HCT116 (cell line): ENCODE measurements at regions not wholly inside any gene's neighbourhood (a gene's known extent, or its start where the extent isn't known, plus 50 kb on each side); places are given as distances from the start of the nearest gene placed in this dataset.

Source experiments
- ATAC-seq: fragments of 200-7000 bp; cut with Tn5 transposase; 2 replicates; pipeline ENCODE4 v1.9.1; 2020; ENCODE audit warnings: mild to moderate bottlenecking, moderate library complexity
- BruUV-seq: library from RNA; stranded (reverse); fragments of 400-500 nt; replicated peaks from 2 replicates; lab custom pipeline; 2021; lab: Mats Ljungman, UMichigan
- CTCF ChIA-PET: fragments of 300-600 bp; sonication (Branson Sonifier 250); formaldehyde crosslinking; loops from one replicate; lab custom pipeline; 2021; ENCODE audit warnings: antibody characterized with exemption; lab: Charles Lee
- POLR2A ChIA-PET: fragments of 300-600, 350-600 bp; sonication (Branson Sonifier 250); formaldehyde crosslinking; loops from one replicate; lab custom pipeline; 2021; ENCODE audit warnings: antibody characterized with exemption; lab: Charles Lee
- RAD21 ChIA-PET, 2 experiments: fragments of 300-600 bp; sonication (Branson Sonifier 250); formaldehyde crosslinking; loops; one replicate each; lab custom pipeline; 2023; ENCODE audit warnings: low total read pairs in 2 of 2; ENCODE audit not compliant: uncharacterized antibody in 2 of 2, unreplicated experiment in 2 of 2, low non-redundant PET in 1 of 2; lab: Charles Lee
- DNase-seq: peaks from one replicate; pipeline ENCODE4 v3.0.0-alpha.2; 2010; ENCODE audit warnings: low read depth, low spot score
- H2AFZ ChIP-seq: fragments of 200-600 bp; shearing (Covaris generic), sonication (generic); 2 replicates; pipeline ENCODE4 v1.6.1; 2017; ENCODE audit warnings: low read depth, mixed run types, mixed read lengths, antibody characterized with exemption, low read length; ENCODE audit not compliant: poor library complexity, severe bottlenecking
- H3K27ac ChIP-seq: 2 replicates; pipeline ENCODE4 v1.5.1; 2012; ENCODE audit warnings: low read depth, low read length
- H3K27me3 ChIP-seq: fragments of 200-600 bp; sonication (generic); 2 replicates; pipeline ENCODE4 v1.6.1; 2016; ENCODE audit warnings: mixed run types, low read length, mixed read lengths; ENCODE audit not compliant: insufficient read depth
- H3K36me3 ChIP-seq, 2 experiments: fragments of 200-500 bp in 1 of 2; fragments of 200-600 bp in 1 of 2; sonication (Bioruptor generic) in 1 of 2; sonication (generic) in 1 of 2; 2 replicates each; pipeline versions ENCODE4 v1.5.1 to v1.6.1; 2014 to 2016; ENCODE audit warnings: low read length in 2 of 2, inconsistent platforms in 1 of 2, mixed read lengths in 1 of 2, mixed run types in 1 of 2; ENCODE audit not compliant: insufficient read depth in 2 of 2, control insufficient read depth in 1 of 2
- H3K4me1 ChIP-seq, 2 experiments: fragments of 200-600 bp in 1 of 2; sonication (generic) in 1 of 2; 2 replicates each; pipeline versions ENCODE4 v1.5.1 to v1.6.1; 2012 to 2017; ENCODE audit warnings: low read length in 2 of 2, inconsistent platforms in 1 of 2, mild to moderate bottlenecking in 1 of 2, mixed read lengths in 1 of 2, mixed run types in 1 of 2, moderate library complexity in 1 of 2; ENCODE audit not compliant: insufficient read depth in 2 of 2, control insufficient read depth in 1 of 2
- H3K4me2 ChIP-seq: fragments of 200-600 bp; sonication (generic); 2 replicates; pipeline ENCODE4 v1.6.1; 2017; ENCODE audit warnings: mixed run types, low read length, mixed read lengths
- H3K4me3 ChIP-seq, 2 experiments: fragments of 200-600 bp in 1 of 2; sonication (generic) in 1 of 2; replicated peaks in 1 of 2; 2 replicates each; pipeline ENCODE4 v1.5.1; 2011 to 2016; ENCODE audit warnings: low read length in 2 of 2, control low read depth in 1 of 2, low read depth in 1 of 2, mild to moderate bottlenecking in 1 of 2, mixed read lengths in 1 of 2, mixed run types in 1 of 2
- H3K79me2 ChIP-seq: fragments of 200-600 bp; sonication (generic); 2 replicates; pipeline ENCODE4 v1.6.1; 2017; ENCODE audit warnings: mild to moderate bottlenecking, mixed run types, low read length, moderate library complexity, mixed read lengths; ENCODE audit not compliant: insufficient read depth
- H3K9ac ChIP-seq: fragments of 200-600 bp; sonication (generic); 2 replicates; pipeline ENCODE4 v1.6.1; 2016; ENCODE audit warnings: low read length, mixed read lengths
- H3K9me2 ChIP-seq: fragments of 200-600 bp; sonication (generic), shearing (Covaris generic); 2 replicates; pipeline ENCODE4 v1.6.1; 2017; ENCODE audit warnings: mixed run types, mild to moderate bottlenecking, moderate library complexity; ENCODE audit not compliant: insufficient read depth
- H3K9me3 ChIP-seq, 2 experiments: fragments of 200-500 bp in 1 of 2; fragments of 200-600 bp in 1 of 2; sonication (Bioruptor generic) in 1 of 2; sonication (generic) in 1 of 2; 2 replicates each; pipeline ENCODE4 v1.6.1; 2014 to 2017; ENCODE audit warnings: low read length in 2 of 2, mixed read lengths in 2 of 2, inconsistent platforms in 1 of 2, low read depth in 1 of 2, mild to moderate bottlenecking in 1 of 2, mixed run types in 1 of 2, moderate library complexity in 1 of 2; ENCODE audit not compliant: control insufficient read depth in 1 of 2, insufficient read depth in 1 of 2
- H4K20me1 ChIP-seq: fragments of 200-600 bp; sonication (generic), shearing (Covaris generic); 2 replicates; pipeline ENCODE4 v1.6.1; 2017; ENCODE audit warnings: mixed run types, mild to moderate bottlenecking, moderate library complexity; ENCODE audit not compliant: insufficient read depth
- CBX3 ChIP-seq: IDR thresholded peaks from 2 replicates; pipeline ENCODE4 v1.6.1; 2012; ENCODE audit warnings: low read depth
- CEBPB ChIP-seq: IDR thresholded peaks from 2 replicates; pipeline ENCODE4 v1.6.1; 2012; ENCODE audit warnings: low read depth
- ELF1 ChIP-seq: IDR thresholded peaks from 2 replicates; pipeline ENCODE4 v1.6.1; 2012; ENCODE audit warnings: low read depth, borderline replicate concordance
- EZH2phosphoT487 ChIP-seq: fragments of 200-600 bp; IDR thresholded peaks from 2 replicates; pipeline ENCODE4 v1.6.1; 2018; ENCODE audit warnings: antibody characterized with exemption, borderline replicate concordance
- FOSL1 ChIP-seq: IDR thresholded peaks from 2 replicates; pipeline ENCODE4 v1.6.1; 2012; ENCODE audit warnings: low read depth
- MAX ChIP-seq: IDR thresholded peaks from 2 replicates; pipeline ENCODE4 v1.6.1; 2012
- POLR2AphosphoS5 ChIP-seq: IDR thresholded peaks from 2 replicates; pipeline ENCODE4 v1.6.1; 2011; ENCODE audit warnings: mild to moderate bottlenecking, low read depth, low read length, moderate library complexity
- REST ChIP-seq: IDR thresholded peaks from 2 replicates; pipeline ENCODE4 v1.6.1; 2012; ENCODE audit warnings: low read depth
- SIN3A ChIP-seq: IDR thresholded peaks from 2 replicates; pipeline ENCODE4 v1.6.1; 2012; ENCODE audit warnings: low read depth
- SP1 ChIP-seq: IDR thresholded peaks from 2 replicates; pipeline ENCODE4 v1.6.1; 2012; ENCODE audit warnings: low read depth
- SRF ChIP-seq: IDR thresholded peaks from 2 replicates; pipeline ENCODE4 v1.6.1; 2012; ENCODE audit warnings: low read depth
- YY1 ChIP-seq: IDR thresholded peaks from 2 replicates; pipeline ENCODE4 v1.6.1; 2011; ENCODE audit warnings: low read length, low read depth, moderate library complexity, mild to moderate bottlenecking; ENCODE audit not compliant: insufficient replicate concordance; ENCODE audit errors: extremely low read depth
- ZFX ChIP-seq: fragments of 450-650 bp; IDR thresholded peaks from 2 replicates; pipeline ENCODE4 v1.6.1; 2017
- ZNF274 ChIP-seq: fragments of 200-500 bp; sonication (Bioruptor generic); IDR thresholded peaks from 2 replicates; pipeline ENCODE4 v1.6.1; 2014; ENCODE audit warnings: mild to moderate bottlenecking, low read depth, low read length, inconsistent platforms
- intact Hi-C: fragments of 100-400 bp; cut with micrococcal nuclease; formaldehyde crosslinking; loops from 2 replicates; pipeline ENCODE4 v1.10.0; 2022

GRCh38 chr7:132045002-132045401 lies 488.6 kb upstream of the PODXL start:
- BruUV-seq = no TSS peak

More at GRCh38 chr7:132045002-132045401, 488.6 kb upstream of the PODXL start:
- Histone ChIP-seq H3K9me2 (no peaks in the 10 kb centered on the region), H3K27me3 (peaks cover 22% of the 10 kb centered on the region), H3K4me2 (no peak overlapping the region), H3K4me3 (no peak overlapping the region), H3K4me1 (no peaks in the 10 kb centered on the region), H4K20me1 (no peaks in the 10 kb centered on the region; the same call in 1 of the 2 replicates), H3K9ac (no peak overlapping the region), H3K9me3 (no peaks in the 10 kb centered on the region), H3K36me3 (no peaks in the 10 kb centered on the region), H3K27ac (no peak overlapping the region), H3K79me2 (no peaks in the 10 kb centered on the region), H2AFZ (no peak overlapping the region)
- RAD21 ChIA-PET = no interaction called here
- CTCF ChIA-PET = no interaction called here
- DNase-seq (no peak), ATAC-seq (no peak)
- TF ChIP-seq EZH2phosphoT487 (no peak), SRF (no peak), FOSL1 (no peak), ZNF274 (no peak), ZFX (no peak), POLR2AphosphoS5 (no peak), REST (no peak), ELF1 (no peak), YY1 (no peak), MAX (no peak), SP1 (no peak), CBX3 (no peak), SIN3A (no peak), CEBPB (no peak)
- intact Hi-C loops = loop anchor here (5.0 kb wide), 1 partner anchor 353 kb away; no protein-coding TSS in a partner anchor
- POLR2A ChIA-PET = no interaction called here
